PC-9 (cell line): ENCODE measurements at regions not wholly inside any gene's neighbourhood (a gene's known extent, or its start where the extent isn't known, plus 50 kb on each side); places are given as distances from the start of the nearest gene placed in this dataset.

Experiments used
- BruUV-seq: library from RNA; stranded (reverse); fragments of 400-500 nt; replicated peaks from 2 replicates; lab custom pipeline; 2021; lab: Mats Ljungman, UMichigan
- CTCF ChIA-PET: fragments of 300-600 bp; sonication (Branson Sonifier 250); formaldehyde crosslinking; loops from one replicate; lab custom pipeline; 2022; ENCODE audit warnings: antibody characterized with exemption; lab: Charles Lee
- POLR2A ChIA-PET: fragments of 300-600 bp; sonication (Branson Sonifier 250); formaldehyde crosslinking; loops from one replicate; lab custom pipeline; 2022; ENCODE audit warnings: antibody characterized with exemption; ENCODE audit not compliant: unreplicated experiment; lab: Charles Lee
- DNase-seq, 2 experiments: peaks; one replicate each; pipeline versions ENCODE4 v3.0.0 to v3.0.0-alpha.2; 2015 to 2022; ENCODE audit warnings: mixed read lengths in 1 of 2
- H2AFZ ChIP-seq: fragments of 200-600 bp; sonication (generic); 2 replicates; pipeline ENCODE4 v1.8.1; 2017; ENCODE audit warnings: antibody characterized with exemption
- H3F3A ChIP-seq: fragments of 200-600 bp; sonication (generic); 2 replicates; pipeline ENCODE4 v1.8.1; 2017; ENCODE audit warnings: antibody characterized with exemption, mild to moderate bottlenecking, low read depth; ENCODE audit not compliant: insufficient read depth
- H3K27ac ChIP-seq: fragments of 200-600 bp; sonication (generic); 2 replicates; pipeline ENCODE4 v1.6.1; 2016; ENCODE audit warnings: mixed run types
- H3K27me3 ChIP-seq: fragments of 200-600 bp; sonication (generic); 2 replicates; pipeline ENCODE4 v1.6.1; 2016; ENCODE audit warnings: low read depth, mixed run types; ENCODE audit not compliant: insufficient read depth
- H3K36me3 ChIP-seq: fragments of 200-600 bp; sonication (generic); 2 replicates; pipeline ENCODE4 v1.6.1; 2016; ENCODE audit warnings: low read depth, mixed run types
- H3K4me1 ChIP-seq: fragments of 200-600 bp; sonication (generic); replicated peaks from 2 replicates; pipeline ENCODE4 v1.6.1; 2016; ENCODE audit warnings: mixed run types; ENCODE audit not compliant: insufficient read depth
- H3K4me2 ChIP-seq: fragments of 200-600 bp; sonication (generic); 2 replicates; pipeline ENCODE4 v1.6.1; 2017; ENCODE audit warnings: mixed run types
- H3K4me3 ChIP-seq: fragments of 200-600 bp; sonication (generic); 2 replicates; pipeline ENCODE4 v1.6.1; 2016; ENCODE audit warnings: mixed run types
- H3K79me2 ChIP-seq: fragments of 200-600 bp; sonication (generic); 2 replicates; pipeline ENCODE4 v1.6.1; 2017; ENCODE audit warnings: low read depth, mixed run types
- H3K9me2 ChIP-seq: fragments of 200-600 bp; sonication (generic); 2 replicates; pipeline ENCODE4 v1.8.1; 2017; ENCODE audit warnings: mild to moderate bottlenecking; ENCODE audit not compliant: insufficient read depth
- H3K9me3 ChIP-seq: fragments of 200-600 bp; sonication (generic); 2 replicates; pipeline ENCODE4 v1.8.1; 2016; ENCODE audit warnings: low read depth; ENCODE audit not compliant: insufficient read depth
- H4K20me1 ChIP-seq: fragments of 200-600 bp; sonication (generic); 2 replicates; pipeline ENCODE4 v1.8.1; 2017; ENCODE audit not compliant: insufficient read depth
- EZH2 ChIP-seq: fragments of 200-600 bp; sonication (generic); IDR thresholded peaks from 2 replicates; pipeline ENCODE4 v1.8.0; 2017; ENCODE audit warnings: antibody characterized with exemption, low read depth
- intact Hi-C: fragments of 100-400 bp; cut with micrococcal nuclease; formaldehyde crosslinking; loops from one replicate; pipeline ENCODE4 v1.10.0; 2022; ENCODE audit not compliant: unreplicated experiment
- TF ChIP-seq, protein P1 (sequence below): fragments of 200-600 bp; sonication (generic); conservative IDR thresholded peaks from 2 replicates; pipeline ENCODE4 v1.6.1; 2017; ENCODE audit warnings: mixed run types, antibody characterized with exemption, mild to moderate bottlenecking, moderate library complexity

DNA sequence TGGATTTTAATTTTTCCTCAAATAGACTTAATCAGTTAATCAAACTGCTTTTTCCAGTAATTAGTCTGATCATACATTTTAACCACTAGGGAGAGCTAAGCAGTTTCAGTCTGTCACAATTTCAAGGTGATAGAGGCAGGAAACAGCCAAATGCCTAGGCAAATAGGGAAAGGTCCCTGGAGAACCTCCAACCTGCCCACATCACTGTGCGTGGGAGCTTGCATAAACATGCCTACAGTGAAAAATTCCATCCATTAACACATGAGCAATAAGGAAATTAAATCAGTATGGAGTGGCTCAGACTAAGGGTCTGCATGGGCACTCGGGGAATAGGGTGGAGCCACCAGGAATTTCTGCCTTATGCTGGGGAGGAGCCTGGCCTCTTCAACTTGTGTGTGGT lies 74.6 kb downstream of the AASDHPPT start:
- CTCF ChIA-PET, result interaction anchor here (0.6 kb wide), 1 partner anchor 1976 kb away, joined by 3 read pairs; no protein-coding TSS in a partner anchor
- no TSS peak for BruUV-seq
- intact Hi-C loops, result loop anchor here (10.0 kb wide), 1 partner anchor 883 kb away; no protein-coding TSS in a partner anchor

DNA sequence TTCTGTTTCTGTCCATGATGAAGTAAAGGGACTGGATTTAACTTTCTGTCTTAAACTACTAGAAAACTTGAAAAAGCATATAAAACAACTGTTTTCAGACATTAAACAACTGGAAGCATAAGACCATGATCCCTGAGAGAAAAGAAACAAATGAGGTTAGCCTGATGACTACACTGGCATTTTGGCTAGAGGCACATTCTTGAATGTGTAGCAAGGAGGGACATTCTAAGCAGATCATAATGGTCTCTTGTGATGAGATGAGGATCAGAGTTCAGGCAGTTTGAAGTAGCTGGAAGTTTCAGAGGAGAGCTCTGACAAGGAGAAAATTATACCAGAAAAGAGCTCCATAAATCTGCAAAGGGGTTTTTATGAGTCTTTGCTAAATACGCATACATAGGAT lies 75.4 kb downstream of the AASDHPPT start:
- Histone ChIP-seq H4K20me1 (no peaks in the 10 kb centered on the region), H3K36me3 (no peaks in the 10 kb centered on the region), H3K27me3 (no peaks in the 10 kb centered on the region), H3K4me1 (no peaks in the 10 kb centered on the region; the same call in 1 of the 2 replicates), H3K27ac (no peak overlapping the region), H3K79me2 (no peaks in the 10 kb centered on the region), H3K4me2 (no peak overlapping the region), H3K9me3 (no peaks in the 10 kb centered on the region), H3K4me3 (no peak overlapping the region), H3F3A (no peaks in the 10 kb centered on the region), H3K9me2 (no peaks in the 10 kb centered on the region), H2AFZ (no peak overlapping the region)
- ChIA-PET CTCF (no interaction called here), POLR2A (no interaction called here)
- intact Hi-C loops, result loop anchor here (10.0 kb wide), 1 partner anchor 882 kb away; no protein-coding TSS in a partner anchor
- no peak for TF ChIP-seq EZH2
- TF ChIP-seq, protein P1, sequence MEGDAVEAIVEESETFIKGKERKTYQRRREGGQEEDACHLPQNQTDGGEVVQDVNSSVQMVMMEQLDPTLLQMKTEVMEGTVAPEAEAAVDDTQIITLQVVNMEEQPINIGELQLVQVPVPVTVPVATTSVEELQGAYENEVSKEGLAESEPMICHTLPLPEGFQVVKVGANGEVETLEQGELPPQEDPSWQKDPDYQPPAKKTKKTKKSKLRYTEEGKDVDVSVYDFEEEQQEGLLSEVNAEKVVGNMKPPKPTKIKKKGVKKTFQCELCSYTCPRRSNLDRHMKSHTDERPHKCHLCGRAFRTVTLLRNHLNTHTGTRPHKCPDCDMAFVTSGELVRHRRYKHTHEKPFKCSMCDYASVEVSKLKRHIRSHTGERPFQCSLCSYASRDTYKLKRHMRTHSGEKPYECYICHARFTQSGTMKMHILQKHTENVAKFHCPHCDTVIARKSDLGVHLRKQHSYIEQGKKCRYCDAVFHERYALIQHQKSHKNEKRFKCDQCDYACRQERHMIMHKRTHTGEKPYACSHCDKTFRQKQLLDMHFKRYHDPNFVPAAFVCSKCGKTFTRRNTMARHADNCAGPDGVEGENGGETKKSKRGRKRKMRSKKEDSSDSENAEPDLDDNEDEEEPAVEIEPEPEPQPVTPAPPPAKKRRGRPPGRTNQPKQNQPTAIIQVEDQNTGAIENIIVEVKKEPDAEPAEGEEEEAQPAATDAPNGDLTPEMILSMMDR, result no peak
- DNase-seq, result no peak
- BruUV-seq, result no TSS peak

More for the DNA sequence above, 74.6 kb downstream of the AASDHPPT start:
- TF ChIP-seq, protein P1, result 0 out of 2 replicates have a peak, but pooled peaks have one; percentile 11
- TF ChIP-seq EZH2, result no peak
- Histone ChIP-seq H3K9me2 (no peaks in the 10 kb centered on the region), H4K20me1 (no peaks in the 10 kb centered on the region), H3K9me3 (0 out of 2 replicates have a peak, but pooled peaks cover 3% of the 10 kb centered on the region), H3K4me1 (no peaks in the 10 kb centered on the region; the same call in 1 of the 2 replicates), H3K79me2 (no peaks in the 10 kb centered on the region), H3K27me3 (no peaks in the 10 kb centered on the region), H3F3A (no peaks in the 10 kb centered on the region), H3K4me2 (no peak overlapping the region), H3K36me3 (no peaks in the 10 kb centered on the region), H3K4me3 (no peak overlapping the region), H2AFZ (no peak overlapping the region), H3K27ac (no peak overlapping the region)
- DNase-seq, result no peak
- POLR2A ChIA-PET, result no interaction called here

DNA sequence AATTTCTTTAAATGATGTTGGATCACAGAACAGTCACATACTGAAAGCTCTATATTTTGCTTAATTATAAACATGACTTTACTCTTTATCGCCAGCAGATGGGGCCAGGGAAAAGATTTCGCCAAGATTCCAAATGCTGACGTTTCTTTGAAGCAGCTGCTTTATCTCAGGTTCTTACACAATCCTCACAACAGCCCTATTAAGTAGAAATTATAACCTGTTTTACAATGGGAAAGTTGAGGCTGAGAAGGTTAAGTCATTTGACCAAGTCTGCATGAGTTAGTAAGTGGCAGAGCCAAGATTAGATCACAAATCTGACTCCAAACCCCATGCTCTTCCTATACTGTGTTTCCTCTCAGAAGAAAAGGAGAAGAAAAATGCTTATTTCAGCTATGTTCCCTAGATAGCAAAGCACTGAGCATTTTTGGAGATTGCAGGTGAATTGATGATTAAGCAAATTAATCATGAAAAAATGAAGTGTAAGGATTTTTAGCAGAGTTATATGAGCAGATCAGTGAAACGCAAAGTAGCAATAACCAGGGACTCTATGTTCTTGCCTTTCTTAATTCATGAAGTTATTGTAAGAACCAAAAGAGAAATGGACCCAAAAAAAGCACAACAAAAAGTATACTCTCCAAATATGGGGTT lies 79.0 kb downstream of the AASDHPPT start:
- no peaks in the 10 kb centered on the region for H4K20me1 ChIP-seq
- H3K36me3 ChIP-seq, result no peaks in the 10 kb centered on the region
- CTCF ChIA-PET, result no interaction called here
- H3K4me2 ChIP-seq, result no peak overlapping the region
- H3K9me2 ChIP-seq, result no peaks in the 10 kb centered on the region
- intact Hi-C loops, result loop anchor here (10.0 kb wide), 1 partner anchor 878 kb away; no protein-coding TSS in a partner anchor
- POLR2A ChIA-PET, result interaction anchor here (0.6 kb wide), 1 partner anchor 524 kb away, joined by 3 read pairs; no protein-coding TSS in a partner anchor
- no peaks in the 10 kb centered on the region for H3K9me3 ChIP-seq
- no peak for TF ChIP-seq EZH2
- TF ChIP-seq, protein P1, result peak; percentile 80
- no peaks in the 10 kb centered on the region for H3K79me2 ChIP-seq
- no TSS peak for BruUV-seq
- H3K27ac ChIP-seq, result no peak overlapping the region
- no peak overlapping the region for H2AFZ ChIP-seq
- no peaks in the 10 kb centered on the region for H3K27me3 ChIP-seq
- DNase-seq, result peak in 1 of 2 experiments; percentile 3
- H3F3A ChIP-seq, result no peaks in the 10 kb centered on the region
- H3K4me3 ChIP-seq, result no peak overlapping the region
- H3K4me1 ChIP-seq, result no peaks in the 10 kb centered on the region; the same call in 1 of the 2 replicates
